ENCODE measurements at regions not wholly inside any gene's neighbourhood (a gene's known extent, or its start where the extent isn't known, plus 50 kb on each side); places are given as distances from the start of the nearest gene placed in this dataset.

GRCh38 chr10:121231079-121231478 is 367.2 kb downstream of the FGFR2 start:
- H3K9me3 Mint-ChIP-seq: peaks cover 13% of the 10 kb centered on the region; the same call in 1 of the 3 replicates
- Histone ChIP-seq H2AFZ (no peak overlapping the region), H3F3A (replicated peaks; ENCODE audit: low read depth) (no peaks in the 10 kb centered on the region), H3K4me1 (ENCODE audit: insufficient read depth) (no peaks in the 10 kb centered on the region), H3K9me2 (ENCODE audit: insufficient read depth) (0 out of 2 replicates have a peak, but pooled peaks cover 11% of the 10 kb centered on the region), H3K4me3 (no peak overlapping the region), H3K27ac (ENCODE audit: low read depth) (no peak overlapping the region), H4K20me1 (replicated peaks; ENCODE audit: insufficient read depth) (no peaks in the 10 kb centered on the region), H3K4me2 (no peak overlapping the region), H3K79me2 (replicated peaks; ENCODE audit: insufficient read depth) (no peaks in the 10 kb centered on the region), H3K36me3 (ENCODE audit: insufficient read depth) (no peaks in the 10 kb centered on the region), H3K27me3 (ENCODE audit: insufficient read depth) (no peaks in the 10 kb centered on the region)
- ATAC-seq (no peak), DNase-seq (ENCODE audit: low spot score) (no peak)
- H3K36me3 Mint-ChIP-seq (ENCODE audit: low read depth): peaks cover 2% of the 10 kb centered on the region; the same call in 1 of the 3 replicates
- H3K27me3 Mint-ChIP-seq (ENCODE audit: insufficient read depth, low read depth, poor library complexity): peaks cover 2% of the 10 kb centered on the region
- no peak overlapping the region for H3K27ac Mint-ChIP-seq
- peaks cover 2% of the 10 kb centered on the region; the same call in 1 of the 3 replicates for H3K4me1 Mint-ChIP-seq
- TF ChIP-seq NANOG (IDR thresholded peaks at IDR 0.05; ENCODE audit: borderline replicate concordance) (no peak), STAT1 (IDR thresholded peaks at IDR 0.05; ENCODE audit: unreplicated experiment) (no peak), ZNF462 (CRISPR knock-in tag; IDR thresholded peaks at IDR 0.05) (no peak), ZNF114 (CRISPR knock-in tag; IDR thresholded peaks at IDR 0.05) (no peak), JUNB (IDR thresholded peaks at IDR 0.05; ENCODE audit: unreplicated experiment) (no peak), CREB1 (CRISPR knock-in tag; IDR thresholded peaks at IDR 0.05; ENCODE audit: low read depth) (no peak)
- TF ChIP-seq, protein P1, sequence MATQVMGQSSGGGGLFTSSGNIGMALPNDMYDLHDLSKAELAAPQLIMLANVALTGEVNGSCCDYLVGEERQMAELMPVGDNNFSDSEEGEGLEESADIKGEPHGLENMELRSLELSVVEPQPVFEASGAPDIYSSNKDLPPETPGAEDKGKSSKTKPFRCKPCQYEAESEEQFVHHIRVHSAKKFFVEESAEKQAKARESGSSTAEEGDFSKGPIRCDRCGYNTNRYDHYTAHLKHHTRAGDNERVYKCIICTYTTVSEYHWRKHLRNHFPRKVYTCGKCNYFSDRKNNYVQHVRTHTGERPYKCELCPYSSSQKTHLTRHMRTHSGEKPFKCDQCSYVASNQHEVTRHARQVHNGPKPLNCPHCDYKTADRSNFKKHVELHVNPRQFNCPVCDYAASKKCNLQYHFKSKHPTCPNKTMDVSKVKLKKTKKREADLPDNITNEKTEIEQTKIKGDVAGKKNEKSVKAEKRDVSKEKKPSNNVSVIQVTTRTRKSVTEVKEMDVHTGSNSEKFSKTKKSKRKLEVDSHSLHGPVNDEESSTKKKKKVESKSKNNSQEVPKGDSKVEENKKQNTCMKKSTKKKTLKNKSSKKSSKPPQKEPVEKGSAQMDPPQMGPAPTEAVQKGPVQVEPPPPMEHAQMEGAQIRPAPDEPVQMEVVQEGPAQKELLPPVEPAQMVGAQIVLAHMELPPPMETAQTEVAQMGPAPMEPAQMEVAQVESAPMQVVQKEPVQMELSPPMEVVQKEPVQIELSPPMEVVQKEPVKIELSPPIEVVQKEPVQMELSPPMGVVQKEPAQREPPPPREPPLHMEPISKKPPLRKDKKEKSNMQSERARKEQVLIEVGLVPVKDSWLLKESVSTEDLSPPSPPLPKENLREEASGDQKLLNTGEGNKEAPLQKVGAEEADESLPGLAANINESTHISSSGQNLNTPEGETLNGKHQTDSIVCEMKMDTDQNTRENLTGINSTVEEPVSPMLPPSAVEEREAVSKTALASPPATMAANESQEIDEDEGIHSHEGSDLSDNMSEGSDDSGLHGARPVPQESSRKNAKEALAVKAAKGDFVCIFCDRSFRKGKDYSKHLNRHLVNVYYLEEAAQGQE (IDR thresholded peaks at IDR 0.05; ENCODE audit: unreplicated experiment): no peak
- no peak overlapping the region for H3K4me3 Mint-ChIP-seq

Measured in GM23338 (cell line).